ENCODE measurements at regions not wholly inside any gene's neighbourhood (a gene's known extent, or its start where the extent isn't known, plus 50 kb on each side); places are given as distances from the start of the nearest gene placed in this dataset.

DNA sequence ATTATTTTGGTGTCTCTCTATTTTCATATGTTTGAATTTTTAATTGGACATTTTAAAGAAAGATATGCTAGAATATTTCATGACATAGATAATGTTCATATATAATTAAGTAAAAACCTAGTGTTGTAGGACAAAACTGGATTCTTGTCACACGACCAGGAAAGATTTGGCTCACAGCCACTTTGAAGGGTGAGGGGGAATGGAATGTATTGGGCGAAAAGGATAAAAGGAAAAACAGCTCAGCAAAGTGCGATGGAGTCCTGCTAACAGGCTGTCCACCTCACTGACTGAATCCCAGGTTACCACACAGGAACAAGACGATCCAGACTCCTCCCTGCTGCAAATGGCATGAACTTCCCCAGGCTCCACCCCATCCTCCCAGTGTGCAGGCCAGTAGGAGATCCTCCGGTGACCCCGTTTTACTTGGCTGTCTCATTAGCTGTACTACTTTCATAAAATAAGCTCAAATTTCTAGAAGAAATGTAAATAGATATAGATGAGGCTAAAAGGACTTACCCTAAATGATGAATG is 186.2 kb downstream of the CD47 start:
- intact Hi-C loops (cut with DNase I): no loop called here
- ATAC-seq: no peak
- no peak for DNase-seq
- Histone ChIP-seq H3K4me1 (peaks cover 0 to 7% (median 0%) of the 10 kb centered on the region in 12 donors), H3K27ac (no peak overlapping the region), H3K9me3 (no peaks in the 10 kb centered on the region), H3K27me3 (no peaks in the 10 kb centered on the region), H3K36me3 (no peaks in the 10 kb centered on the region), H3K4me3 (no peak overlapping the region)
- WGBS, 4 donors: 31 to 43% (median 34%) methylated on average over 6 of the region's 6 CpGs
- no peak for TF ChIP-seq POLR2A (IDR thresholded peaks at IDR 0.05)
- TF ChIP-seq, protein P1, sequence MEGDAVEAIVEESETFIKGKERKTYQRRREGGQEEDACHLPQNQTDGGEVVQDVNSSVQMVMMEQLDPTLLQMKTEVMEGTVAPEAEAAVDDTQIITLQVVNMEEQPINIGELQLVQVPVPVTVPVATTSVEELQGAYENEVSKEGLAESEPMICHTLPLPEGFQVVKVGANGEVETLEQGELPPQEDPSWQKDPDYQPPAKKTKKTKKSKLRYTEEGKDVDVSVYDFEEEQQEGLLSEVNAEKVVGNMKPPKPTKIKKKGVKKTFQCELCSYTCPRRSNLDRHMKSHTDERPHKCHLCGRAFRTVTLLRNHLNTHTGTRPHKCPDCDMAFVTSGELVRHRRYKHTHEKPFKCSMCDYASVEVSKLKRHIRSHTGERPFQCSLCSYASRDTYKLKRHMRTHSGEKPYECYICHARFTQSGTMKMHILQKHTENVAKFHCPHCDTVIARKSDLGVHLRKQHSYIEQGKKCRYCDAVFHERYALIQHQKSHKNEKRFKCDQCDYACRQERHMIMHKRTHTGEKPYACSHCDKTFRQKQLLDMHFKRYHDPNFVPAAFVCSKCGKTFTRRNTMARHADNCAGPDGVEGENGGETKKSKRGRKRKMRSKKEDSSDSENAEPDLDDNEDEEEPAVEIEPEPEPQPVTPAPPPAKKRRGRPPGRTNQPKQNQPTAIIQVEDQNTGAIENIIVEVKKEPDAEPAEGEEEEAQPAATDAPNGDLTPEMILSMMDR (IDR thresholded peaks at IDR 0.05): no peak

DNA sequence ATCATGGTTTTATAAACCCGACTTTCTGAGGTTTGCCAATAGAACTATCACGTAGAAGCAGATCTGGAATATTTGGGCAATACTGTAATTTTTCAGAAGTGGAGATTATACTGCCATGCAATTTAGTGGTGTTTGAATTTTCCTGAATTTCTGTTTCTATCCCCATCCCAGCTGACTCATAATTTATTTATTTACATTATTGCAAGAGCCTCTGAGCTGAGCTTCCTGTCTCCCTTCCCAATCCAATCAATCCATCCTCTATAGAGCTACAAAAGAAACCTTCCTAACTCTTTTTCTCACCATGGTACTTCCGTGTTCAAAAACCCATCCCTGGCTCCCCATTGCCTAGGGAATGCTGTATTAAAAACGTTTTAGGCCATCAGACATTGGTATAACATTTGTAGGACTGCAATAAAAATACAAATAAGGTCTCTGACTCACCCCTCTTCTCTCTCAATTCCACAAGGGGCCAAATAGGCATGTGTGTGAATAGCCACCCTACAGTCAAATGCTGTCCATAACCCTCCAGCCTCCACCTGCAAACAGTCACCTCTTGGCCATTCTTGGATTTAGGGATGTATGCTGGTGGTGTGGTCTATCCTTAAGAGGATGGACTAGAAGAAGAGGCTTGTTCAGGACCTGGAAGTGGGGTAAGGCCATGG is 190.7 kb downstream of the CD47 start:
- H3K4me3 ChIP-seq: no peak overlapping the region

DNA sequence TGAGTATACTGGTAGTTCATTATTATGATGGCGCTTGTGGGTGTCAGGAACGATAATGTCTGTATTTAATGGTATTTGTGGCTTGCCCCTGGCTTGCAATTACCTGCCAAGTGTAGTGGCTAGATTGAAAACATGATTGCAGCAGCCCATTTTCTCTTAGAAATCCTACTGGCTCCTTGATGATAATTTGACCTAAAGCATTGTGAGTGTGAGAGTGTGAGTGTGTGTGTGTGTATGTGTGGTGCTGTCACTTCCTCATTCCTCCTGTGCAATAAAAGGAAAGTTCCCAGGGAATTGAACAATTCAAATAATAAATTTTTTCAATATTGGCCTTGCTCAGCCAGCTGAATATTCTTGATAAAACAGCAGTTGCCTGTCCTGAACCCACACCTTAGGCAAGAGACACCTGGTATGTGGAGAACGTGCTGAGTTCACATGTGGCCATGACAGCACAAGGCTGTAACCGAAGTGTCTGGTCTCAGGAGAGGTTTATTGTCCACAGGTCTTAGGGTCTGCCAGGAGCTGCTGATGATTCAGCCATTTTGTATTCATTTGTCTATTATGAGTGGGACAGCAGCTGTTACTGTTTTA is 193.3 kb downstream of the CD47 start:
- Histone ChIP-seq H3K4me1 (no peaks in the 10 kb centered on the region), H3K36me3 (no peaks in the 10 kb centered on the region), H3K4me3 (no peak overlapping the region), H3K9me3 (no peaks in the 10 kb centered on the region), H3K27ac (no peak overlapping the region), H3K27me3 (peaks cover 0 to 38% (median 5%) of the 10 kb centered on the region in 9 donors)
- intact Hi-C loops (cut with DNase I): no loop called here
- ATAC-seq (no peak), DNase-seq (no peak)
- 70 to 83% (median 77%) methylated on average over 4 of the region's 4 CpGs for WGBS, 4 donors
- TF ChIP-seq, protein P1 (IDR thresholded peaks at IDR 0.05): no peak
- TF ChIP-seq POLR2A (IDR thresholded peaks at IDR 0.05): no peak

More for the DNA sequence above, 190.7 kb downstream of the CD47 start:
- no peak for ATAC-seq
- no peak for TF ChIP-seq POLR2A (IDR thresholded peaks at IDR 0.05)
- TF ChIP-seq, protein P1 (IDR thresholded peaks at IDR 0.05): no peak
- H3K9me3 ChIP-seq: no peaks in the 10 kb centered on the region
- intact Hi-C loops (cut with DNase I): no loop called here
- H3K36me3 ChIP-seq: no peaks in the 10 kb centered on the region
- H3K27me3 ChIP-seq: peaks cover 0 to 16% (median 0%) of the 10 kb centered on the region in 9 donors
- H3K27ac ChIP-seq: no peak overlapping the region
- H3K4me1 ChIP-seq: no peaks in the 10 kb centered on the region
- WGBS, 4 donors: 74 to 85% (median 80%) methylated on average over 4 of the region's 4 CpGs
- no peak for DNase-seq

DNA sequence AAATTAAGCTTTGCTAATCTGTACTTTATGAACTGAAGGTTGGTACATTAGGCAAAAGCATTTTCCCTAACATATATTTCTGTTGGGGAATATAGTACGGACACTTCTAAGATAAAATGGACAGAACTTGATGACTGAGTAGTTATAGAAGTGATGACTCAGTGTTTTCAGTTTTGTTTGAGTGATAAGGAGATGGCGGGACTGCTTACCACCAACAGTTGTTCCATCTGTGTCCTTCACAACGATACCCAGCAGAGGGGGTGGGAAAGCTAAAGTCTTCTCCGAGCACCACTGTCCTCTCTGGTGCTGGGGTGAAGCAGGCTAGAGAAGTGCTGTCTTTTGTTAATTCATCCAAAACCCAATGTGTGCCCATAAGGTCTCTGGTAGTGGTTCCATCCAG is 195.8 kb downstream of the CD47 start:
- H3K9me3 ChIP-seq: no peaks in the 10 kb centered on the region
- H3K4me3 ChIP-seq: no peak overlapping the region
- H3K27me3 ChIP-seq: peaks cover 0 to 38% (median 5%) of the 10 kb centered on the region in 9 donors
- H3K27ac ChIP-seq: no peak overlapping the region
- H3K4me1 ChIP-seq: no peaks in the 10 kb centered on the region
- intact Hi-C loops (cut with DNase I): no loop called here
- ATAC-seq (no peak), DNase-seq (no peak)
- H3K36me3 ChIP-seq: no peaks in the 10 kb centered on the region
- TF ChIP-seq POLR2A (IDR thresholded peaks at IDR 0.05): no peak
- TF ChIP-seq, protein P1 (IDR thresholded peaks at IDR 0.05): no peak
- 84 to 88% (median 86%) methylated on average over 4 of the region's 4 CpGs for WGBS, 4 donors
